NCI-H2227 treated with DMSO at 0.1 percent for 48 hours (cell line): ENCODE measurements at regions not wholly inside any gene's neighbourhood (a gene's known extent, or its start where the extent isn't known, plus 50 kb on each side); places are given as distances from the start of the nearest gene placed in this dataset.

ENCODE experiments used
- DNase-seq: peaks from one replicate; lab custom pipeline; 2025; lab: John Stamatoyannopoulos, UW

GRCh38 chr20:23136893-23137745, 51.0 kb upstream of the CD93 start:
- no peak for DNase-seq

- DNase-seq = no peak
Measured at GRCh38 chr20:23135449-23136420, 49.6 kb upstream of the CD93 start.
